Right lobe of liver (tissue), 4 donors: ENCODE measurements at regions not wholly inside any gene's neighbourhood (a gene's known extent, or its start where the extent isn't known, plus 50 kb on each side); places are given as distances from the start of the nearest gene placed in this dataset.

Experiments used
- POLR2A ChIP-seq: fragments of 450-650 bp; IDR thresholded peaks from one replicate; pipeline ENCODE4 v1.6.1; 2017; ENCODE audit warnings: antibody characterized with exemption, mild to moderate bottlenecking
- TF ChIP-seq, protein P1 (sequence below), 4 donors: fragments of 200-600 bp in 3 of 4; fragments of 450-650 bp in 1 of 4; IDR thresholded peaks; one replicate each; pipeline versions ENCODE4 v1.5.1 to v1.8.0; 2016 to 2022; ENCODE audit warnings: antibody characterized with exemption in 4 of 4, mild to moderate bottlenecking in 2 of 4
- donor health status: DM: no; HTN: no; CAD: no.
- donor health status: DM: no; HTN: no; CAD: no.
- donor health status: DM: no; HTN: yes; CAD: no.

DNA sequence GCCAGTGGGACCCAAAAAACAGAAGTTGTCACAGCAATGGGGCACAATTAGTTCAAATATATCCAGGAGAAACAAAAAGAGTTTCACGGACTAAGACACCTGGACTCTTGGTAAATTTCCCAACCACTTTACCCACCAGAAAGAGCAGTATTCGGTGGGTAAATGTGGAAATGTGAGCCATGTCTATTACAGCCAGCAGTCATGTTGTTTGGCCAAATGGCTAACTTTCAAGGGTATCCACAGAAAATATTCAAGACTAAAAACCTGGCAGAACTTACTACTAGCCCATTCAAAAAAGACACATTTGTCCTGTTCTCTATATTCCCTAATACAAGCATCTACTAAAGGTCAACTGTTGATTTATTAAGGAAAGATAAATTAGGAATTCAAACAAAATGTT lies 1296.0 kb upstream of the NXPH2 start:
- TF ChIP-seq, protein P1, sequence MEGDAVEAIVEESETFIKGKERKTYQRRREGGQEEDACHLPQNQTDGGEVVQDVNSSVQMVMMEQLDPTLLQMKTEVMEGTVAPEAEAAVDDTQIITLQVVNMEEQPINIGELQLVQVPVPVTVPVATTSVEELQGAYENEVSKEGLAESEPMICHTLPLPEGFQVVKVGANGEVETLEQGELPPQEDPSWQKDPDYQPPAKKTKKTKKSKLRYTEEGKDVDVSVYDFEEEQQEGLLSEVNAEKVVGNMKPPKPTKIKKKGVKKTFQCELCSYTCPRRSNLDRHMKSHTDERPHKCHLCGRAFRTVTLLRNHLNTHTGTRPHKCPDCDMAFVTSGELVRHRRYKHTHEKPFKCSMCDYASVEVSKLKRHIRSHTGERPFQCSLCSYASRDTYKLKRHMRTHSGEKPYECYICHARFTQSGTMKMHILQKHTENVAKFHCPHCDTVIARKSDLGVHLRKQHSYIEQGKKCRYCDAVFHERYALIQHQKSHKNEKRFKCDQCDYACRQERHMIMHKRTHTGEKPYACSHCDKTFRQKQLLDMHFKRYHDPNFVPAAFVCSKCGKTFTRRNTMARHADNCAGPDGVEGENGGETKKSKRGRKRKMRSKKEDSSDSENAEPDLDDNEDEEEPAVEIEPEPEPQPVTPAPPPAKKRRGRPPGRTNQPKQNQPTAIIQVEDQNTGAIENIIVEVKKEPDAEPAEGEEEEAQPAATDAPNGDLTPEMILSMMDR (IDR thresholded peaks at IDR 0.05), result no peak
- TF ChIP-seq POLR2A, result no peak
